CD4-positive, alpha-beta T cell treated with Interleukin-12 subunit alpha and Interleukin-12 subunit beta, for 1 hour (primary cell): ENCODE measurements at regions not wholly inside any gene's neighbourhood (a gene's known extent, or its start where the extent isn't known, plus 50 kb on each side); places are given as distances from the start of the nearest gene placed in this dataset.
"Not testable (repeated sequence)": the region's sequence is repeated elsewhere in the genome, so short reads cannot be mapped to it uniquely, and the experiment has no call there.

Experiments used
- DNase-seq: peaks from one replicate; pipeline ENCODE4 v3.0.0-alpha.2; 2020

GRCh38 chr3:39657075-39657474 lies 152.3 kb upstream of the MYRIP start:
- no peak for DNase-seq

- no peak for DNase-seq
These were observed 151.6 kb upstream of the MYRIP start for GRCh38 chr3:39657775-39658174.

GRCh38 chr3:39664931-39665330 lies 144.5 kb upstream of the MYRIP start:
- no peak for DNase-seq

- no peak for DNase-seq
These were observed 144.0 kb upstream of the MYRIP start for GRCh38 chr3:39665441-39665840.

DNA sequence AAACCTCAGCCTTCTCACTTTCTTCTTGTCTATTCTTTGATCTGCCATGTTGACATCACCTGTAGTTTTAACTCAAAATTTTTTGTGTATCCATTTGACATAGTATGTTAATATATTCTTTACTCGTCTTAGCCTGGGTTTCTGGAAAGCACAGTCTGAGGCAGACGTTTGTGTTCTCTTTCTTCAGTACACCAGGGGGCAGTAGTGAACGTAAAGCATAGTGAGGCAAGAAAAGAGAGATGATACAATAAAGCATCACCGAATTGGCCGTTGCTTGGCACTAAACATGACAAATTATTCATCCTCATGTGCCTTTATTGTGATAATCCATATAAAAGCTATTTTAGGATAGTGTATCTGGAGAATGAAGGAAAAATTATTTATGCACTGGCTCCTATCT lies 141.0 kb upstream of the MYRIP start:
- DNase-seq = peak; percentile 15

DNA sequence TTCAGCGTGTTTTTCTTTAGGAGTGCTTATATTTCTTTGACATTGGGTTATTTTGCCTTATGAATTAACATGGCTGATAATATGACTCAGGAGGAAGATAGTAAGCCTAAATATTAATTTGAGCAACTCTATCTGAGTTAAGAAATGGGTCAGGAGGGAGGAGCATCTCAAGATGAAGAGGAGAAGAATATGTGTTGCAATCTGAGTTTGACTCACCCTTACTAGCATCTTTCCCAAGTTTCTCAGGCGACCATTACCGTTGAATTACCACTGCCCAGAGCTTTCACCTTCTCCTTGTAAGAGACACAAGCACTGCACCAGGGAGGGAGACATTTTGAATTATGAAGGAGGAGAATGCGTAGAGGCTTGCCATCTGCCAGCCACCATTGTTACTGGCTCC lies 138.3 kb upstream of the MYRIP start:
- DNase-seq = no peak

DNA sequence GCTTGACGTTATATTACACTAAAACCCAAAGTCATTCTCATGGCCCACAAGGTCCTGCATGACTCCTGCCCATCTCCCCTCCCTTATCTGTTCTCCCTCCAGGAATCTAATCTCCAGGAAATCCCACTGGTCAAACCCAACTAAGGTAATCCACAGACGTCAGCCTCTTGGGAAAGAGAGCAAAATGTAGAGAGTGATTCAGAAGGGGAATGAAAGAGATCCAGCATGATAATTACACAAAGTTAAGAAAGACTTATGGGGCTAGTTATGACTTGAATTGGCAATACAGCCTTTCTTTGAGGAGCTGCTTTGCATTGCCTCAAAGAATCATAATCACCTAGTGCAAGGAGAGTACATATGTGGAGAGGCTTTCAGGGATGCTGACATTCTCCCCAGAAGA lies 137.8 kb upstream of the MYRIP start:
- DNase-seq = no peak

DNA sequence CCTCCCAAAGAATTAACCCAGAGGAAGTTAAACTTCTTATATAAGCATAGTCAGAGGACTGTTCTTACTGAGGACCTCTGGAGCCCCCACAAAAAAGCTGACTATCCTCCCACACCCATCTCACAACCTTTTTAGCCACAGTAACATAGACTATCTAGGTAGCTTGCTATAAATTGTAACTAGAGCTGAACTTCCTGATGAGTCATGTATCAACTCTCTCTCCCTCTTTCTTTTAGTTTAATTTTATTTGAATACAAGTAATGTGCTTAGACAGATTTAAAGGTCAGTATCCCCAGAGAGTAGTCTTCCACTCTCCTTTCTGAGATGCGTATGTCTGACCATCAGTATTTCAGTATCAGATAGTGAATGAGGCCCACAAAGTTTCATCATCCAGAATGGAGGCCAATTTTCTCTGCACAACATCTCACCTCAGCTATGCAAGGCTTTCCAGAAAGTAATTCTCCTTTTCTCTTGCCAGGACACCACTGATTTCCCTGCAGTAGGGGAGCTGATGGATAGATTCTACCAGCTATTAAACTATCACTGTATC lies 104.0 kb upstream of the MYRIP start:
- DNase-seq = no peak

DNA sequence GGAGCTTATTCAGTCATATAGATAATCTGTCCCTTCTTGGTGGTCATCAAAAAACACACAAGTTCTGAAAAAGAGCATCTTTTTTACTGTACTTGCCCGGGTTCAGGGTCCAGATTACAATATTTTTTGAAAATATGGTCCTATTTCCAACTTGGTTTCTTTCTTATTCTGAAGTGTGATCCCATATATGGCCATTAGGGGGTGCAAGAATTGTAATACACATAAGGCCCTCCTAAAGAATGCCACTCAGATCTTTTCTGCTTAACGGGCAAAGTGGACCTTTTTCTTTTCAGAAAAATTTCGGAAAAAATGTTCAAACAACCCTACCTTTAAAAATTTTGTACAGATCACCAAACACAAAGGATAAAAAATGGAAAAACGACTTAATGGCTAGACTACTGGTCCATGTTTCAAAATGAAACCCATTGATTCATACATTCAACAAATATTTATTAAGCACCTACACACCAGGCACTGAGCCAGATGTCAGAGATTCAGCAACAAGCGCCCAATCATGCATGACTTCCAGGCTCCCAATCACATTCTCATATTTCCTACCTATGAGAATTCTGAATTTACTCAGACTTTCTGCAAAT lies 102.0 kb upstream of the MYRIP start:
- peak; percentile 10 for DNase-seq

- no peak for DNase-seq
These were observed 96.9 kb upstream of the MYRIP start for GRCh38 chr3:39712413-39713048.

GRCh38 chr3:39713341-39713740 lies 96.1 kb upstream of the MYRIP start:
- DNase-seq = not testable (repeated sequence)

GRCh38 chr3:39716849-39717248 lies 92.6 kb upstream of the MYRIP start:
- DNase-seq = no peak

DNA sequence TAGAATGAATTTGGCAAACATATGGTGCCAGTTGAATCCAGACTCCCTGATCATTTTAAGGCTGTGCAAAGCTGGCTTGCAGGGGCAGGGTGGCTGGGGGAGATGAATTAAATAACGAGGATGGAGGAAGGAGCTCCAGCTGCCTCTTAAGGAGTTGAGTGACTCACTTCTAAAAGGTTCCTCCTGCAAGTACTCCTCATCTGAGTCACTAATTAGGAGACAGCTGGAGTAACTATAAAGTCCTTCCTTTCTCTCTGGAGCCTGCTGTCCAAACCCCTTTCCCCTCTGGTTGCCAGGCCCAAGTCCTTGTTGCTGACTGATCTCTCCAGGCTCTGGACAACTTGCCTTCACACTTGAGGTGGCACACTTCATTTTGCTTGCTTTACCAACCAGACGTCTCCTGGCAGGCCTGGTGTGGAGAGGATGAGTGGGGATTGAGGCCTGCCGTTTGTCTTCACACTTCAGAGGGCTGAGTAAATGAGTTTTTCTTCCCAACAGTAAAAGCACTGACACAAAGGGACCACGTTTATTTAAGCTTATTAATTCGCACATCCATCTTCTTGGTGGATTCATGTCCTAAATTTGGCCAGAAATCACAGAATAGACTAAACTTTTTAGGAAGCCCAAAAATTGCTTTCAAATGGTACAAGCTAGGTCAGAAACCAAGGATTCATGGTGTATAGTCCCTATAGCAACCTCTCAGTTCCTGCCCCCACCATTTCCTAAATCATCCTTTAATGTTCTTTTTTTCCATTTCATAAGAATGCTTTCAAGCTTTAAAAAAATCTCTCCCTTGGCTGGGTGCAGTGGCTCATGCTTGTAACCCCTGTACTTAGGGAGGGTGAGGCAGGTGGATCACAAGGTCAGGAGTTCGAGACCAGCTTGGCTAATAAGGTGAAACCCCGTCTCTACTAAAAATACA lies 90.5 kb upstream of the MYRIP start:
- no peak for DNase-seq

DNA sequence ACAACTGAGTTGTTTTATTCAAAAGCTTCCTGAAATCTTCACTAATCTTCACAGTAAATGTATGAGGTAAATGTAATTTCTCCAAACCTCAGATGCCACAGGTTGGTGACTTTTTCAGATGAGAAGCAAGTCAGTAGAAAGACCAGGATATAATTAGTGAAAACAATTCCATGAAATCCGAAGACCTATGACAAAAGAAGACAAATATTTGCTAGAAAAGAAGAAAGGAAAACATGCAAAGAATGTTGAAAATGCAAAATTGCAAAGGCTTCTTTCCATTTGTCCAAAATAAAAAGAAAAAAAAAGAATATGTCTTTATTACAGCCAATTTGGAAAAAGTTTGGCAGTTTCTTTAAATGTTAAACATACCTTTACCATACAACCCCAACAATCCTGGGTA lies 88.3 kb upstream of the MYRIP start:
- no peak for DNase-seq

DNA sequence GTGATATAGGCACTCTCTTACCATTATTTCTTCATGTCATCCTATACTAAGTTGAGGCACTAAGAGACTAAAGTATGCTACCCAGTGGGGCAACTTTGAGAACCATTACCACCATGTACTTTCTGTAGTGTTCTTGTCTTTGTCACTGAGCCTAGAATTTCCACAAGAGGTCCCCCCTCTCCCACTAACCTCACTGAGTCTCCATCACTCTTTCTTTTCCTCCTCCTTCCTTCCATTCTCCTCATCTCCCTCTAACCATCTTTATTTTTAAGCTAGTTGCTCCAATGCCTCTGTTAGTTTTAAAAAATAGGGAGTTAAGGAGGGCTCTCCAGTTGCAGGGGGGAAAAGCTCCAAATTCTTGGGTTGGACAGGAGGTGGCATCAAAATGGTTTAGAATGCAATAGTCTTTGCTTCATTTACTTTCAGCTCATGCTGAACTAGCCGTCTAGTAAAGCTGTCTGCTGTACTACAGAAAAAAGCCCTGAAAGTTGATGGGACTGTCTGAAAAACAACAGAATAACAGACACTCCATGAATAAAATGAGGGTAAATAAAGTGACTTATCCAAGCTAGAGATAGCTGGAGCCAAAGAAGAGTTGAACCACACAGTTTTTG lies 85.1 kb upstream of the MYRIP start:
- DNase-seq = no peak

DNA sequence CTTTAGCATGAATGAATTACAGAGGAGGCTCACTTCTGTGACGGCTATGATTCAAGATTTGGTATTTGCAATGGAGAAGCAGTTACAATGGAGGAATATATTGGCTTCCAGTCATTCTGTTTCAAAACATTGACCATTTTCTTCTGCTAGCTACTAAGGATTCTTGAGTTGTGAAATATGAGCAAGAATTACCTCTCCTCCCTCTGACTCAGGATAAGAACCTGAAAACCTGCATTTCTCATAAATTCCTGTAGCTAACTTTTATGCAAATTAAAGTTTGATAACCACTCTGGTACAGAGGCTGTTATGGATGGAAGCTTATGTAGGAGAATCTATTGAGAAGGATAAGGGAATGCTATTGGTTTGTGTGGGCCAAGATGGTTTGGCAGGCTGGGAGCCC lies 84.1 kb upstream of the MYRIP start:
- no peak for DNase-seq

DNA sequence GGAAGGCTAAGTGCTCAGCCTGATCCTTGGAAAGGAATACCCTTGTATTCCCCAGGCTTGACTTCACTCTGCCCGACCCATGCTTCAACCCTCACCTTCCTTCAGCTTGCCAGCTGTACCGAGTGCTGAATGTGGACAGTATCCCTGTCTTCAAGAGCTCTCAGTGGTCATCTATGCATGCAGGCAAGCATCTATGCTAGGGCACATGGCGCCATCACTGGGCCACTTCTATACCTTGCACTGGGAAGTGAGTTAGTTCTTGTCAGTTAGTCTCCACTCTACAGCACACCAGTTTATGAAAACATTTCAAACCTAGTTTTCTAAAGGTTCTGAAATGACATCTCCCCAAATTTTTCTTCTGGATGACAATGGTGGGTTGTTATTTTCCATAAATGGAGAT lies 82.0 kb upstream of the MYRIP start:
- no peak for DNase-seq

DNA sequence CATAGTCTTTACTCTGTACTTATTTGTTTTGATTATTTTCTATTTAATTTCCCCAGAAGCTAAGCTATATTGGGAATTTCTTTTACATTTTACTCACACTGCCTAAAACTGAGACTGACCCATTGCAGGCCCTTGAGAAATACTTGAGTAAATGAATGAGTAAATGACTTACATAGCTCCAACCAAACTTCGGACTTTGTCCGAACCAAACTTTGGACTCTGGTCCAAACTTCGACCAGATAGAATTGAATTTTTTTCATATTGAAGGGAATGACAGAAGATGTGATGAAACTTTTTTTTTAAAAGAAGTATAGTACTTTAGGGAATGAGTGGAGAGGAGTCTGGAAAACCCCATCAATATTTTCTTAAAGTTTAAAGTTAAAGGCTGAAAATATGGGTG lies 75.6 kb upstream of the MYRIP start:
- DNase-seq = no peak

DNA sequence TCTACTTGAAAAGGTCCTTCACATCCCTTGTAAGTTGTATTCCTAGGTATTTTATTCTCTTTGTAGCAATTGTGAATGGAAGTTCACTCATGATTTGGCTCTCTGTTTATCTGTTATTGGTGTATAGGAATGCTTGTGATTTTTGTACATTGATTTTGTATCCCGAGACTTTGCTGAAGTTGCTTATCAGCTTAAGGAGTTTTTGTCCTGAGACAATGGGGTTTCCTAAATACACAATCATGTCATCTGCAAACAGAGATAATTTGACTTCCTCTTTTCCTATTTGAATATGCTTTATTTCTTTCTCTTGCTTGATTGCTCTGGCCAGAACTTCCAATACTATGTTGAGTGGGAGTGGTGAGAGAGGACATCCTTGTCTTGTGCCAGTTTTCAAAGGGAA lies 69.8 kb upstream of the MYRIP start:
- DNase-seq = not testable (repeated sequence)

- no peak for DNase-seq
These were observed 64.7 kb upstream of the MYRIP start for GRCh38 chr3:39744746-39745145.

- no peak for DNase-seq
These were observed 61.4 kb upstream of the MYRIP start for GRCh38 chr3:39748002-39748401.

- DNase-seq = no peak
These were observed 60.6 kb upstream of the MYRIP start for GRCh38 chr3:39748763-39749162.

- DNase-seq = no peak
These were observed 58.7 kb upstream of the MYRIP start for GRCh38 chr3:39750712-39751111.
